ENCODE measurements at regions not wholly inside any gene's neighbourhood (a gene's known extent, or its start where the extent isn't known, plus 50 kb on each side); places are given as distances from the start of the nearest gene placed in this dataset.

DNA sequence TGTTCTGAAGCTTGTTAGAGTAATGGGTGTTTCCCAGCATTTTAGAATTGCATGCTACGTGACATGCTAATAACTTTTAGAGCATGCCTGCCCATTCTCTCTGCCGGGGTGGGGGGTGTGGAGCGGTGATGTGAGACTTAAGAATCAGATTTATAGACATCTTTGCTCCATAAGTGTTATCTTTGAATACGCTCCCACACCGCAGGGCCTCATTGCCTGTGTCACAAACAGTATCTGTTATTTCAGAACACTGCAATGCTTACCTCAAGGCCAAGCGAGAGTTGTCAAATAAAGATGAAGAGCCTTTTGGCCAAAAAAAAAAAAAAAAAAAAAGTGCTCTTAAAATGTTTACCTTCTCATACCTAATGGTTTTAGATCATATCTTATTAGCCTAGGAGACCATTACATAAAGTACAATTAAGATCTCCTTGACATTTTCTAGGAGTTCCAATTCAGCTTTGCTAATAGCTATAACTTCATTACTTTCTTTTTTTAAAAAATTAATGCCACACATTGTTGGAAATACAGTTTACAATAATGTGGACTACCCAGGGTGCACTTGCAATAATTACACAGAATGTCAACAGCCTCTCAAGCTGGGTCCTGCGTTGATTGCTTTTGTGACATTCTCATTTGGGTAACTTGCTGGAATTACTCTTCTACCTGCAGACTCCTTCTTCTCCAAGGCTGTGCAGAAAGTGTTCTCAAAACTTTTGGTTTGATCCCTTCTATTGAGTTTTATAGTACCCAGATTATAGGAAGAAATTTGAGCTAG, 525.3 kb downstream of the KLF12 start:
- Histone ChIP-seq H3K79me2 (ENCODE audit: insufficient read depth, low read length) (no peaks in the 10 kb centered on the region), H3K9me3 (ENCODE audit: low read length) (no peaks in the 10 kb centered on the region), H3K27ac (ENCODE audit: low read depth, low read length, poor library complexity, severe bottlenecking) (no peak overlapping the region), H3K9me2 (ENCODE audit: low read depth, low read length) (no peaks in the 10 kb centered on the region), H3K9ac (ENCODE audit: low read length) (no peak overlapping the region), H3F3A (ENCODE audit: insufficient read depth, low read length) (no peaks in the 10 kb centered on the region), H4K20me1 (ENCODE audit: insufficient read depth, low read length) (no peaks in the 10 kb centered on the region), H2AFZ (ENCODE audit: low read length) (no peak overlapping the region), H3K27me3 (ENCODE audit: insufficient read depth, low read length) (no peaks in the 10 kb centered on the region), H3K4me1 (ENCODE audit: insufficient read depth, low read length, severe bottlenecking) (no peaks in the 10 kb centered on the region), H3K4me3 (ENCODE audit: low read depth, low read length, poor library complexity, severe bottlenecking) (no peak overlapping the region), H3K36me3 (ENCODE audit: insufficient read depth, low read length) (no peaks in the 10 kb centered on the region), H3K4me2 (ENCODE audit: low read length) (no peak overlapping the region)
- TF ChIP-seq, protein P1, sequence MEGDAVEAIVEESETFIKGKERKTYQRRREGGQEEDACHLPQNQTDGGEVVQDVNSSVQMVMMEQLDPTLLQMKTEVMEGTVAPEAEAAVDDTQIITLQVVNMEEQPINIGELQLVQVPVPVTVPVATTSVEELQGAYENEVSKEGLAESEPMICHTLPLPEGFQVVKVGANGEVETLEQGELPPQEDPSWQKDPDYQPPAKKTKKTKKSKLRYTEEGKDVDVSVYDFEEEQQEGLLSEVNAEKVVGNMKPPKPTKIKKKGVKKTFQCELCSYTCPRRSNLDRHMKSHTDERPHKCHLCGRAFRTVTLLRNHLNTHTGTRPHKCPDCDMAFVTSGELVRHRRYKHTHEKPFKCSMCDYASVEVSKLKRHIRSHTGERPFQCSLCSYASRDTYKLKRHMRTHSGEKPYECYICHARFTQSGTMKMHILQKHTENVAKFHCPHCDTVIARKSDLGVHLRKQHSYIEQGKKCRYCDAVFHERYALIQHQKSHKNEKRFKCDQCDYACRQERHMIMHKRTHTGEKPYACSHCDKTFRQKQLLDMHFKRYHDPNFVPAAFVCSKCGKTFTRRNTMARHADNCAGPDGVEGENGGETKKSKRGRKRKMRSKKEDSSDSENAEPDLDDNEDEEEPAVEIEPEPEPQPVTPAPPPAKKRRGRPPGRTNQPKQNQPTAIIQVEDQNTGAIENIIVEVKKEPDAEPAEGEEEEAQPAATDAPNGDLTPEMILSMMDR (IDR thresholded peaks at IDR 0.05; ENCODE audit: low read length) = no peak
- TF ChIP-seq EZH2 (IDR thresholded peaks at IDR 0.05; ENCODE audit: borderline replicate concordance, low read length) = no peak

DNA sequence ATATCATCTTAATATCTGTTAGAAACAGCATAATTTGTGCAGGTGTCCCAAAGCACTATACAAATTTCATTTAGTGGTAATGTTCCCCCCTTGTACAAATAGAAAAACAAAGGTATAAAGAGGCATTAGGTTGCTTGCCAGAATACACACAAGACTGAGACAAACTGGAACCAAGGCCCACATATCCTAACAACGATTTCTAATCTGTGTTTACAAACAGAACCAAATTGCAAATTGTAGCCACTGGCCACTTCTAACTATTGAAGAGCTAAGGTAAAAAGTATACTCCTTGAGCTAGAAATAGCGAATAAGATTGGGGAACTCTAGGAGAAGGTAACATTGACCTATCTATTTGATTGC, 526.1 kb downstream of the KLF12 start:
- no peaks in the 10 kb centered on the region for H3K36me3 ChIP-seq (ENCODE audit: insufficient read depth, low read length)
- TF ChIP-seq, protein P1 (IDR thresholded peaks at IDR 0.05; ENCODE audit: low read length) = no peak
- TF ChIP-seq EZH2 (IDR thresholded peaks at IDR 0.05; ENCODE audit: borderline replicate concordance, low read length) = no peak
- no peak overlapping the region for H3K27ac ChIP-seq (ENCODE audit: low read depth, low read length, poor library complexity, severe bottlenecking)
- H3K9me2 ChIP-seq (ENCODE audit: low read depth, low read length) = no peaks in the 10 kb centered on the region
- no peak overlapping the region for H3K4me3 ChIP-seq (ENCODE audit: low read depth, low read length, poor library complexity, severe bottlenecking)
- no peaks in the 10 kb centered on the region for H3K79me2 ChIP-seq (ENCODE audit: insufficient read depth, low read length)
- H3F3A ChIP-seq (ENCODE audit: insufficient read depth, low read length) = no peaks in the 10 kb centered on the region
- H3K4me2 ChIP-seq (ENCODE audit: low read length) = no peak overlapping the region
- H4K20me1 ChIP-seq (ENCODE audit: insufficient read depth, low read length) = no peaks in the 10 kb centered on the region
- no peaks in the 10 kb centered on the region for H3K27me3 ChIP-seq (ENCODE audit: insufficient read depth, low read length)
- no peak overlapping the region for H2AFZ ChIP-seq (ENCODE audit: low read length)
- H3K9me3 ChIP-seq (ENCODE audit: low read length) = no peaks in the 10 kb centered on the region
- no peak overlapping the region for H3K9ac ChIP-seq (ENCODE audit: low read length)
- no peaks in the 10 kb centered on the region for H3K4me1 ChIP-seq (ENCODE audit: insufficient read depth, low read length, severe bottlenecking)

DNA sequence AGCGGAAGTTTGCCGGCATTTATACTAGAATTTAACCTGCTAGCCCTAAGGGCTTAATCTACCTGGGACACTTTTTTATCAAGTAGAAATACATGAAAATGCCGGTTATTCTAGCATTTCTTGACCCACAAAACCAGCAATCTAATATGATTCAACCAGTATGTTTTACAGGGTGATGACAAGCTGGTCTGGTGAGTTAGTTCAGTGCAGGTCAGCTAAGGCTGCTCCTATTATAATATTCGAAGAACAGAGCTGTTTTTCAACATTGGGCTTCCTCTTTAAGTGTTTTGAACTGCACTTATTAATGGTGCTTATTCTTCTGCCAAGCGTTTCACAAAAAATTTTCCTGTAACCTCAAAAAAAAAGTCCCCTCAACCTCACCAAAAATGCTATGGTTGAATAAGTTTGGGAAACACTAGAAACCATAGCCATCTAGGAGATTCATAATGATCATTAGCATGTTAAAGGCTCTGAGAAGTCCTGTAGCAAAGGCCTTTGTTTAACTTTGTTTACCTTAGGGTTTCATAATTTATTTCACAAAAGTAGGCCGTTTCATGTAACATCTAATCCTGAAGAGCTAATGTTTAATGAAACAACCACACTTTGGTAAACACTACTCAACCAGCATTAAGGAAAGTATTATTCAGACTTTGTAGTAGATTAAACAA, 526.6 kb downstream of the KLF12 start:
- H2AFZ ChIP-seq (ENCODE audit: low read length) = no peak overlapping the region
- H3K36me3 ChIP-seq (ENCODE audit: insufficient read depth, low read length) = no peaks in the 10 kb centered on the region
- H3K9me2 ChIP-seq (ENCODE audit: low read depth, low read length) = no peaks in the 10 kb centered on the region
- no peaks in the 10 kb centered on the region for H3K9me3 ChIP-seq (ENCODE audit: low read length)
- TF ChIP-seq, protein P1 (IDR thresholded peaks at IDR 0.05; ENCODE audit: low read length) = no peak
- H4K20me1 ChIP-seq (ENCODE audit: insufficient read depth, low read length) = no peaks in the 10 kb centered on the region
- H3K27me3 ChIP-seq (ENCODE audit: insufficient read depth, low read length) = no peaks in the 10 kb centered on the region
- no peaks in the 10 kb centered on the region for H3K4me1 ChIP-seq (ENCODE audit: insufficient read depth, low read length, severe bottlenecking)
- H3K4me3 ChIP-seq (ENCODE audit: low read depth, low read length, poor library complexity, severe bottlenecking) = no peak overlapping the region
- H3K4me2 ChIP-seq (ENCODE audit: low read length) = no peak overlapping the region
- no peaks in the 10 kb centered on the region for H3F3A ChIP-seq (ENCODE audit: insufficient read depth, low read length)
- no peak overlapping the region for H3K27ac ChIP-seq (ENCODE audit: low read depth, low read length, poor library complexity, severe bottlenecking)
- no peak overlapping the region for H3K9ac ChIP-seq (ENCODE audit: low read length)
- no peaks in the 10 kb centered on the region for H3K79me2 ChIP-seq (ENCODE audit: insufficient read depth, low read length)
